Esophagus muscularis mucosa (tissue), 4 donors: ENCODE measurements at regions not wholly inside any gene's neighbourhood (a gene's known extent, or its start where the extent isn't known, plus 50 kb on each side); places are given as distances from the start of the nearest gene placed in this dataset.

Experiments
- DNase-seq: peaks from one replicate; pipeline ENCODE4 v3.0.0-alpha.2; 2017; ENCODE audit errors: extremely low spot score
- H3K27ac ChIP-seq, 4 donors: fragments of 200-600 bp; sonication (generic); replicated peaks in 1 of 4; 1 replicate in 3 of 4; 2 replicates in 1 of 4; pipeline ENCODE4 v1.5.1; 2016 to 2019; ENCODE audit warnings: mild to moderate bottlenecking in 1 of 4
- H3K27me3 ChIP-seq, 4 donors: fragments of 200-600 bp; sonication (generic); one replicate each; pipeline versions ENCODE4 v1.5.1 to v1.6.0; 2016 to 2019
- H3K36me3 ChIP-seq, 4 donors: fragments of 200-600 bp; sonication (generic); one replicate each; pipeline ENCODE4 v1.5.1; 2016 to 2019
- H3K4me1 ChIP-seq, 4 donors: fragments of 200-600 bp; sonication (generic); one replicate each; pipeline ENCODE4 v1.5.1; 2016 to 2019
- H3K4me3 ChIP-seq, 4 donors: fragments of 200-600 bp; sonication (generic); 1 replicate in 2 of 4; 2 replicates in 2 of 4; pipeline ENCODE4 v1.5.1; 2016 to 2019; ENCODE audit warnings: mild to moderate bottlenecking in 4 of 4, moderate library complexity in 1 of 4
- H3K9me3 ChIP-seq, 4 donors: fragments of 200-600 bp; sonication (generic); 1 replicate in 3 of 4; 2 replicates in 1 of 4; pipeline ENCODE4 v1.5.1; 2016 to 2019
- EP300 ChIP-seq: sonication (generic); formaldehyde crosslinking; IDR thresholded peaks from one replicate; pipeline ENCODE4 v1.6.1; 2017; ENCODE audit warnings: antibody characterized with exemption
- POLR2A ChIP-seq: fragments of 450-650 bp; IDR thresholded peaks from one replicate; pipeline ENCODE4 v1.6.1; 2017; ENCODE audit warnings: antibody characterized with exemption, moderate library complexity, mild to moderate bottlenecking, low read depth
- POLR2AphosphoS5 ChIP-seq, 2 donors: sonication (generic); formaldehyde crosslinking; IDR thresholded peaks; one replicate each; pipeline ENCODE4 v1.6.1; 2017; ENCODE audit warnings: antibody characterized with exemption in 2 of 2
- WGBS: methylation state at CpG from one replicate; pipeline ENCODE4 v1.1.5; 2018; 5-methylcytosine and 5-hydroxymethylcytosine counted together
- intact Hi-C: fragments of 100-400 bp; cut with DNase I; formaldehyde crosslinking; loops from one replicate; pipeline ENCODE4 v1.15.1; 2023
- TF ChIP-seq, protein P1 (sequence below), 3 experiments: fragments of 200-600 bp in 2 of 3; fragments of 450-650 bp in 1 of 3; sonication (generic) in 2 of 3; IDR thresholded peaks; one replicate each; pipeline ENCODE4 v1.5.1; 2017 to 2019; ENCODE audit warnings: antibody characterized with exemption in 3 of 3, mild to moderate bottlenecking in 2 of 3, moderate library complexity in 1 of 3

DNA sequence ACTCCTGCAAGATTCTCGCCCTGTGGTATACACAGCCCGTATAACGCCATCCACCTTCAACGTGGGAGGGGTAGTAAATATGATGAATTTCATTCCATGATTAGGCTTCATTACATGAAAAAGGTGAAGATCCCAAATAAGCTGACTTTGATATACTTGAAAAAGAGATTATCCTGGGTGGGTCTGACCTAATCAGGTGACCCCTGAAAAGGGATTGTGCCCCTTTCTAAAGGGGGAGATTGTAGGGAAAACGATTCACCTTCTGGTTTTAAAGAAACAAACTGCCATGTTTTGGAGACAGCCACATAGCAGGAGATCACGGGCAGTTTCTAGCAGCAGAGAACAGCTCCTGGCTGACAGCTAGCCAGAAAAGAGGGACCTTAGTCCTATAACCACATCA lies 155.1 kb upstream of the SMLR1 start:
- TF ChIP-seq POLR2AphosphoS5 (IDR thresholded peaks at IDR 0.05) (no peak), EP300 (no peak), POLR2A (no peak)
- TF ChIP-seq, protein P1, sequence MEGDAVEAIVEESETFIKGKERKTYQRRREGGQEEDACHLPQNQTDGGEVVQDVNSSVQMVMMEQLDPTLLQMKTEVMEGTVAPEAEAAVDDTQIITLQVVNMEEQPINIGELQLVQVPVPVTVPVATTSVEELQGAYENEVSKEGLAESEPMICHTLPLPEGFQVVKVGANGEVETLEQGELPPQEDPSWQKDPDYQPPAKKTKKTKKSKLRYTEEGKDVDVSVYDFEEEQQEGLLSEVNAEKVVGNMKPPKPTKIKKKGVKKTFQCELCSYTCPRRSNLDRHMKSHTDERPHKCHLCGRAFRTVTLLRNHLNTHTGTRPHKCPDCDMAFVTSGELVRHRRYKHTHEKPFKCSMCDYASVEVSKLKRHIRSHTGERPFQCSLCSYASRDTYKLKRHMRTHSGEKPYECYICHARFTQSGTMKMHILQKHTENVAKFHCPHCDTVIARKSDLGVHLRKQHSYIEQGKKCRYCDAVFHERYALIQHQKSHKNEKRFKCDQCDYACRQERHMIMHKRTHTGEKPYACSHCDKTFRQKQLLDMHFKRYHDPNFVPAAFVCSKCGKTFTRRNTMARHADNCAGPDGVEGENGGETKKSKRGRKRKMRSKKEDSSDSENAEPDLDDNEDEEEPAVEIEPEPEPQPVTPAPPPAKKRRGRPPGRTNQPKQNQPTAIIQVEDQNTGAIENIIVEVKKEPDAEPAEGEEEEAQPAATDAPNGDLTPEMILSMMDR (IDR thresholded peaks at IDR 0.05), result no peak
- no peaks in the 10 kb centered on the region for H3K9me3 ChIP-seq
- no peak overlapping the region for H3K27ac ChIP-seq
- H3K36me3 ChIP-seq, result no peaks in the 10 kb centered on the region
- H3K4me3 ChIP-seq, result no peak overlapping the region
- H3K27me3 ChIP-seq, result no peaks in the 10 kb centered on the region
- intact Hi-C loops, result no loop called here
- DNase-seq, result no peak
- 85% methylated on average over 6 of the region's 6 CpGs for WGBS
- H3K4me1 ChIP-seq, result peaks cover 0 to 10% (median 0%) of the 10 kb centered on the region in 4 donors

GRCh38 chr6:130674604-130675003 lies 152.6 kb upstream of the SMLR1 start:
- no peaks in the 10 kb centered on the region for H3K27me3 ChIP-seq
- no peak overlapping the region for H3K4me3 ChIP-seq
- peaks cover 0 to 10% (median 0%) of the 10 kb centered on the region in 4 donors for H3K4me1 ChIP-seq
- no peaks in the 10 kb centered on the region for H3K36me3 ChIP-seq
- TF ChIP-seq POLR2A (no peak), POLR2AphosphoS5 (IDR thresholded peaks at IDR 0.05) (no peak), EP300 (no peak)
- TF ChIP-seq, protein P1 (IDR thresholded peaks at IDR 0.05), result no peak
- intact Hi-C loops, result no loop called here
- DNase-seq, result no peak
- H3K9me3 ChIP-seq, result peaks cover 0 to 11% (median 0%) of the 10 kb centered on the region in 4 donors
- H3K27ac ChIP-seq, result no peak overlapping the region

GRCh38 chr6:130675072-130675471 lies 152.1 kb upstream of the SMLR1 start:
- DNase-seq, result no peak
- H3K4me1 ChIP-seq, result peaks cover 0 to 10% (median 0%) of the 10 kb centered on the region in 4 donors
- H3K9me3 ChIP-seq, result peaks cover 0 to 11% (median 0%) of the 10 kb centered on the region in 4 donors
- TF ChIP-seq POLR2A, result no peak
- TF ChIP-seq, protein P1 (IDR thresholded peaks at IDR 0.05), result no peak
- no peak for TF ChIP-seq POLR2AphosphoS5 (IDR thresholded peaks at IDR 0.05)
- no peak for TF ChIP-seq EP300
- 76% methylated on average over 3 of the region's 3 CpGs for WGBS
- no peaks in the 10 kb centered on the region for H3K36me3 ChIP-seq
- intact Hi-C loops, result no loop called here
- H3K27ac ChIP-seq, result no peak overlapping the region
- H3K4me3 ChIP-seq, result no peak overlapping the region
- H3K27me3 ChIP-seq, result no peaks in the 10 kb centered on the region

GRCh38 chr6:130676077-130676772 lies 151.0 kb upstream of the SMLR1 start:
- intact Hi-C loops, result no loop called here
- Histone ChIP-seq H3K27ac (no peak overlapping the region), H3K4me3 (no peak overlapping the region), H3K27me3 (no peaks in the 10 kb centered on the region), H3K9me3 (peaks cover 0 to 11% (median 0%) of the 10 kb centered on the region in 4 donors), H3K4me1 (peaks cover 0 to 10% (median 2%) of the 10 kb centered on the region in 4 donors), H3K36me3 (no peaks in the 10 kb centered on the region)
- TF ChIP-seq POLR2A, result no peak
- 27% methylated on average over 1 of the region's 1 CpG for WGBS
- DNase-seq, result no peak

GRCh38 chr6:130676773-130677144 lies 150.4 kb upstream of the SMLR1 start:
- WGBS, result 77% methylated on average over 1 of the region's 1 CpG
- Histone ChIP-seq H3K27ac (no peak overlapping the region), H3K27me3 (no peaks in the 10 kb centered on the region)

More at GRCh38 chr6:130676773-130677144, 150.4 kb upstream of the SMLR1 start:
- Histone ChIP-seq H3K36me3 (no peaks in the 10 kb centered on the region), H3K4me1 (peaks cover 0 to 10% (median 2%) of the 10 kb centered on the region in 4 donors), H3K4me3 (no peak overlapping the region), H3K9me3 (peaks cover 0 to 11% (median 0%) of the 10 kb centered on the region in 4 donors)
- no peak for DNase-seq
- intact Hi-C loops, result no loop called here
- TF ChIP-seq POLR2AphosphoS5 (IDR thresholded peaks at IDR 0.05) (no peak), POLR2A (no peak), EP300 (no peak)
- TF ChIP-seq, protein P1 (IDR thresholded peaks at IDR 0.05), result no peak
